Stimulated activated CD8-positive, alpha-beta memory T cell treated with anti-CD3 and anti-CD28 coated beads, Interleukin-7, amount 100 ng/mL, for 1 hour (primary cell): ENCODE measurements at regions not wholly inside any gene's neighbourhood (a gene's known extent, or its start where the extent isn't known, plus 50 kb on each side); places are given as distances from the start of the nearest gene placed in this dataset.

ENCODE experiments used
- DNase-seq, 2 donors: peaks; one replicate each; pipeline ENCODE4 v3.0.0-alpha.2; 2020; ENCODE audit warnings: low read depth in 2 of 2

- DNase-seq, result no peak
Observed at GRCh38 chr2:12795851-12796250, 79.1 kb downstream of the TRIB2 start.

DNA sequence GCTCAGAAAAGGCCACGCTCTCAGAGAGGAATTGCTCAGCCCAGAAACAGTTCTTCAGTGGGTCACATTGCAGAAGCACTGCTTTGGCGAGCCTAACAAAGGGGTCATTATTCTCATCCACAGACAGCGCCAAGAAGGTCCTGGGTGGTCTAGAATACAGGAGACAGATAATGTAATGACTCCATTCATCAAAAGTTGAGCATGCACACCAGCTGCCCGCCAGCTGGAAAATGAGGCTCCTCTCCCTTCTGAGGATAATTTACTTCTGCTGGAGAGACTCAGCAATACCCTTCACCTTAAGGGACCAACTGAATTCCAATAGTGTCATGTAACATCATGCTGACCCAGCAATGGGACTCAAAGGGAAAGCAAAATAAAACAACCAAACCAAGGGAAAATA lies 79.9 kb downstream of the TRIB2 start:
- no peak for DNase-seq

DNA sequence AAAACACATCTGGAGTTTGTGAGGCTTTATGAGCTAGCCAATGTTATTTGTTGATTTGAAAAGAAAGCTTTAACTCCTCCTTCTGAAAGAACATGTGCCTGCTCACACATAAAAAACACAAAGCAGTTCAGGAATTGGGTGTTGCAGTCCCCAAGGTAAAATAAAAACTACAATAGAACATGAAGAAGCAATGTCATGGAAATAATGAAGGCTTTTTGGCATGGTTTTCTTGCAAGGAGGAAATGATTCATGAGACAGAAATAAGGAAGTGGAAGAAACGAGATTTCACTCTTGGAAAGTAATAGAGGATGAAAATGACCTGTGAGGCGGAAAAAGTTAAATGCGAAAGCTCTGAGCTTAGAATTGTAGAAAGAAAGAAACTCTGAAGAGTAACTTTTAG lies 81.1 kb downstream of the TRIB2 start:
- no peak for DNase-seq

DNA sequence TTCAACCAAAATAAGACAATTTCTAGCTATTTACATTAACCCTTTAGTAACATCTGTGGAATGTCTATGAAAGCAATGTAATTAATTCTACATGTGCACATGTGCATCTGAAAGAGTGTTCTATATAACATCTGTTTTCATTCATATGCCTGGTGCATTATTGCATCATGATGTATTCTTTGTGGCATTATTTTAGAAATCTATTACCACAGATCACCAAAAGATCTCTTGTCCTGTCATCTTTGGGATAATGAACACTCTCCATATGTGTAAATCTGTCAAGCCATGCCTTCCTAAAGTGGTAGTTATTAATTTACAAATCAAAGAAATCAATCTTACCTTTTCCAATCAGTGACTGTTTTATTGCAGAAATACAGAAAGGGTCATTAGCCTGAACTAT lies 86.9 kb downstream of the TRIB2 start:
- DNase-seq, result no peak

DNA sequence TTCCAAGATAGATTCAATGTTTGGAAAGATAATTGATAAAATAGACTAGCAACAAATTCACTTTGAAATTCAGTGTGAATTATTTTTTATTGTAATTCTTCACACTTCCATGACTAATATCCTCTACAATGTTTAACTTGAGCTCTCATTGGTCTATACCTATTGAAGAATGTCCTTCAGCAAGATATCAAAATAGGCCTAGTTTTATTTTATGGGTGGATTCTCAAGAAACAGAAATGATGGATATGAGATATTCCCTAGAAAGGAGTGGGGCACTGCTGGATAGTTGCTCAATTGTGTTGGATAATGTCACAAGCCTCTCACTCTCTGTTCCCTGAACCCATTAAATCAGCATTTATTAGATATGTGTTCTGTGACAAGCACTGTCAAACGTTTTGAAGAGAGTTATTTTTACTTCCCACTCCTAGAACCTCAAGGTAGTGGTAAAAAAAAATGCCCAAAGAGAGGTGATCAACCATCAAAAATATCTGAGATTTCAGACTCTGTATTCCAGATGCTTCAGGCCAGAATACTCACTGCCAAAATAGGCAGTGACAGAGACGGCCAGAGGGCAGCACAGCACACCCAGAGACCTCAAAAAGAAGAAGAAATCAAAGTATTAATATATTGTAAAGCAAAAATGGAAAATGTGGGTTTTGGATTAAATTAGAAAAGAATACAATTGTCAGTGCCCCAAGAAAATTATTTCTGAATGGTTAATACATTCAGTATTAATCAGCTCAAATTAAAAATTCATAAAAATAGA lies 87.5 kb downstream of the TRIB2 start:
- no peak for DNase-seq

GRCh38 chr2:12805033-12805432 lies 88.3 kb downstream of the TRIB2 start:
- DNase-seq, result no peak

DNA sequence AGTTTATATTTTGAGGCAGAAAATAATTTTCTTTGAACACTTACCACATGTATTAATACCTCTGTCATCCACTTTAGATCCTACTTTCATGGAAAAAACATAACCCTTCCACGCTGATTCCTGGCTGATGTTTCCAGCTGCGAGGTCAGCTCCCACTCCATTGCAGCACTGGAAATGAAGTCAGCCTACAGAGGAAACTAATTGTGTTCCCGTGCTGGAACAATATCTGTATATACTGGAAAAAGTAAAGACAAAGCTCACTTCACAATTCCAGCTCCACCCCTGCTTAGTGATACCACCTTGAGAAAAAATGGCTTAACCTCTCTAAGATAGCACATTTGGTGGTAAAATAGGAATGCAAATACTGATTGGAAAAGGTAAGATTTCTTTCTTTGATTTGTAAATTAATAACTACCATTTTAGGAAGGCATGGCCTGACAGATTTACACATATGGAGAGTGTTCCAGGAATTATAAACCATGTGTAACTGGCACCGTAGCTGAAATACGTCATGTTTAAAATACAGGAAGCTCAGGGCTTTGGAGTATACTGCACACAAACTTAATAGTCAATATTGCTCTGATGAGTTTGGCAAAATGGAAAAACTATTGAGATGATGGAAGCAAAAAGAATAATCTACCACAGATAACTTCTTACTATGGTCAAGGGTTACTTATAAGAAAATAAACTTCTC lies 90.0 kb downstream of the TRIB2 start:
- no peak for DNase-seq

- no peak for DNase-seq
Observed at GRCh38 chr2:12807907-12808810, 91.4 kb downstream of the TRIB2 start.

DNA sequence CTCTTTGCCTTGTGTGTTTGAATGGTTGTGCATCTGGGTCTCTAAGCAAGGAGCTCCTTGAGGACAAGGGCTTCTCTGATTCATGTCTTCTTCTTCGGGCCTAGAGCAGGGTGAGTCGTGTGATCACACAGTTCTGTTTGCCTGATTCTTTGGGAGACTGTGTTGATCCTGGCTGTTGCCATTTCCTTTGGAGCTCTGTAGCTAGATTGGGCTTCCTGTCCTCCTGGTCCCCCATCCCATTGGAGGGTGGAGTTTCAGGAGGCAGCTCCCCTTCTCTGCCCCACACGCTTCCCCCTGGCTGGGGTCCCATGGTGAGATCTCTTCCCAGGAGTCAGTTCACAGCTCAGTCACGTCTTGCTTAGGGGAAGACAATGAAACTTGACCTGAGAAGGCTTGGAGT lies 92.8 kb downstream of the TRIB2 start:
- no peak for DNase-seq

DNA sequence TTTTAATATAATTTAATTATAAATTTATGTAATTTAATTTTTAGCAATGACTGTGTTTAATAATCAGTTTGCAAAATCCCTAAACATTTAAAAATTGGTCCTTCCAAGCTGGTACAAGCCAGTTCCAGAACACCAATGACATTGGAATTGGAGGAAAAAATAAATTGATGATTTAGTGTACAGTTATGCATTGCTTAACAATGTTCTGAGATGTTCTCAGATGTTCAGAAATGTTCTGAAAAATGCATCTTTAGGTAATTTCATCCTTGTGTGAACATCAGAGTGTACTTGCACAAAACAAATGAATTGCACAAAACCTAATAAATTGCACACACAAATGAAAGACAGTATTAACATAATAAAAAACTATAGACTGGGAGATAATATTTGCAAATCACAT lies 95.2 kb downstream of the TRIB2 start:
- no peak for DNase-seq

GRCh38 chr2:12813166-12813565 lies 96.4 kb downstream of the TRIB2 start:
- DNase-seq, result no peak

GRCh38 chr2:12816379-12817306 lies 99.9 kb downstream of the TRIB2 start:
- no peak for DNase-seq

DNA sequence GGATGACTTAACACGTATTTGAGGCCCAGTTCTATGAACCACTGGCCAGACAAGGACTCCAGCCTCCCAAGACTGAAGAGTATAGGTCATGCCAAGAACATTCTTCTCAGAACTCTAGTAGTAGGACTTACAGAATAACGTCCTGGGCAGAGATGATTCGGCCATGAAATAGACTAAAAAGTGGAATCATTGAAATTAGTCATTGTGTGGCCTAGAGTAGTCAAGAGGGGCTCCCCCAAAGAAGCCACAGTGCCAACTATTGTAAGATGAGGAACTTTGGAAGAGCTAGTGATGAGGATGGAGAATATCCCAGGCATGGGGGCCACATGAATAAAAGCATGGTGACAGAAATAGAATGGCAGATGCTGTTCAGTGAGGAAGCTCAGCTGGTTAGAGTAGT lies 101.1 kb downstream of the TRIB2 start:
- DNase-seq, result no peak

- DNase-seq, result no peak
Observed at GRCh38 chr2:12818416-12819102, 101.8 kb downstream of the TRIB2 start.

DNA sequence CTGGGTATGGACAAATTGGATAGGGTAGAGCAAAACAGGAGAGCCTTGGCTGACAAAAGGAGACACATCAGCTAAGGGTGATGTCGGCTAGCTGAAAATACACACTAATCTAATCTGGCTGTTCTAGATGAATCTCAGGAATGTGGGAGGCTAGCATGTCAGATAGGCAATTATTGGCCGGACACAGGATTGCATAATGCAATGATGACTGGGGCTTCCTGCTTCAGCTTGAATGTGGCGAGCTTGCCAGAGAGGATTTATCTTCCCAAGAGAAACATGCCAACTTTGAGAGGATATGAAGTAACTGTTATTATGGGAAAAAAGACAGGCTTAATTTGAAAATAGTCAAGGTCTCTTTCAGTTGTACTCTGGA lies 102.4 kb downstream of the TRIB2 start:
- DNase-seq, result no peak

DNA sequence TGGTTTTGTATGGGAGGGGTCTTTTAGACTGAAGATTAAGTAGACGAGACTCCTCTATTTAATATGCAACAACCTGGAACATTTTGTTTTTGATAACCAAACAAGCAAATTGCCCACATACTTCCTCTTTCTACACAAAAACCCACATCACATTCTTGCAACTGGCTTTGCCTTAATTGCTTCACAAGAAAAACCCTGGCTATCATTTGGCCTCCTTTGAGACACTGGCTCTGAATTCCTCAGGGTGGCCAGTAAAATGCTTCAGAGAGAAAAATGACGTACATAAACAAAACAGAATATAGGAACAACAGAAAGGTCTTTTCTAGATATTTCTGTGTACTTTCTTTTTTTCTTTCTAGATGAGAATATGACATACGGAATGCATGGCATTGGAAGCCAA lies 103.0 kb downstream of the TRIB2 start:
- DNase-seq, result no peak

DNA sequence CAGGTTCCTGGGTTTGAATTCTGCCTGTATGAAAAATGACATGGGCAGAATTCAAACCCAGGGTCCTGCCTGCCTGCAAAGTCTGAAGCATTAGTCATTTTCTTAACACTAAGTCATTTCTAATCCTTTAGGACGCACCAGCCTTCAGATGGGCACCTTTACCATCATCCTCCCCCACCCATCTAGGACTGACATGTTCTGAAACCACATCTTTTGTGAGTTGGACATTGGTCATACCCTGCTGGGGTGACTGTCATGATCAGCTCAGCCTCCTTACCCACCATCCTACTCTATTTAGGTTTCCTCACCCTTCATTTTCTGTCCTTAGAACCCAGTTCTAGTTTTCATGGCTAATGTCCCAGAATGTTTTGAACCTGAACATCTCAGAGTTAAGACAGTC lies 104.9 kb downstream of the TRIB2 start:
- no peak for DNase-seq

- no peak for DNase-seq
Observed at GRCh38 chr2:12824351-12824777, 107.6 kb downstream of the TRIB2 start.

GRCh38 chr2:12824778-12825379 lies 108.1 kb downstream of the TRIB2 start:
- DNase-seq, result no peak

- no peak for DNase-seq
Observed at GRCh38 chr2:12826781-12827180, 110.0 kb downstream of the TRIB2 start.
